ENCODE measurements at regions not wholly inside any gene's neighbourhood (a gene's known extent, or its start where the extent isn't known, plus 50 kb on each side); places are given as distances from the start of the nearest gene placed in this dataset.

- TF ChIP-seq CTCF (IDR thresholded peaks at IDR 0.05) = no peak
- TF ChIP-seq POLR2A (IDR thresholded peaks at IDR 0.05) = no peak
These were observed 323.8 kb downstream of the BCAT1 start for GRCh38 chr12:24625103-24625502.
